Gastrocnemius medialis (tissue), 4 donors: ENCODE measurements at regions not wholly inside any gene's neighbourhood (a gene's known extent, or its start where the extent isn't known, plus 50 kb on each side); places are given as distances from the start of the nearest gene placed in this dataset.

ENCODE experiments used
- ATAC-seq, 2 donors: fragments of 150-250 bp; one replicate each; pipeline ENCODE4 v1.9.1; 2016
- DNase-seq, 2 donors: peaks; one replicate each; pipeline ENCODE4 v3.0.0-alpha.2; 2019
- H3K27ac ChIP-seq, 4 donors: fragments of 200-600 bp; sonication (generic); 1 replicate in 1 of 4; 2 replicates in 3 of 4; pipeline ENCODE4 v1.5.1; 2016 to 2018; ENCODE audit warnings: mild to moderate bottlenecking in 2 of 4, moderate library complexity in 1 of 4
- H3K27me3 ChIP-seq, 3 donors: fragments of 200-600 bp; sonication (generic) in 2 of 3; 1 replicate in 1 of 3; 2 replicates in 2 of 3; pipeline versions ENCODE4 v1.5.1 to v1.6.0; 2016 to 2019; ENCODE audit warnings: mild to moderate bottlenecking in 1 of 3, moderate library complexity in 1 of 3
- H3K36me3 ChIP-seq, 2 donors: fragments of 200-600 bp; sonication (generic) in 1 of 2; one replicate each; pipeline ENCODE4 v1.5.1; 2017 to 2018
- H3K4me1 ChIP-seq, 2 donors: fragments of 200-600 bp; sonication (generic) in 1 of 2; one replicate each; pipeline ENCODE4 v1.5.1; 2016 to 2017; ENCODE audit warnings: mild to moderate bottlenecking in 2 of 2
- H3K4me3 ChIP-seq, 4 donors: fragments of 200-600 bp; sonication (generic) in 3 of 4; 1 replicate in 1 of 4; 2 replicates in 3 of 4; pipeline ENCODE4 v1.5.1; 2016 to 2019; ENCODE audit warnings: mild to moderate bottlenecking in 2 of 4
- H3K9me3 ChIP-seq, 3 donors: fragments of 200-600 bp; sonication (generic) in 2 of 3; 1 replicate in 1 of 3; 2 replicates in 2 of 3; pipeline ENCODE4 v1.5.1; 2016 to 2019
- CTCF ChIP-seq, 5 experiments: fragments of 450-650 bp in 3 of 5; fragments of 200-600 bp in 2 of 5; sonication (generic) in 2 of 5; IDR thresholded peaks in 4 of 5; conservative IDR thresholded peaks in 1 of 5; 1 replicate in 4 of 5; 2 replicates in 1 of 5; pipeline ENCODE4 v1.5.1; 2016 to 2019; ENCODE audit warnings: antibody characterized with exemption in 5 of 5, mild to moderate bottlenecking in 3 of 5, moderate library complexity in 3 of 5
- POLR2A ChIP-seq, 2 donors: fragments of 450-650 bp; IDR thresholded peaks; one replicate each; pipeline ENCODE4 v1.6.1; 2017; ENCODE audit warnings: antibody characterized with exemption in 2 of 2, mild to moderate bottlenecking in 2 of 2, moderate library complexity in 2 of 2
- in situ Hi-C, 4 donors: fragments of 200-750 bp; cut with MboI; loops; one replicate each; pipeline versions ENCODE4 v1.15.0 to v1.8.0; 2017; ENCODE audit warnings: low sequenced_read_pairs in 4 of 4
- intact Hi-C: fragments of 100-400 bp; cut with DNase I; formaldehyde crosslinking; loops from one replicate; pipeline ENCODE4 v1.15.1; 2023; ENCODE audit warnings: low total_unique reads

DNA sequence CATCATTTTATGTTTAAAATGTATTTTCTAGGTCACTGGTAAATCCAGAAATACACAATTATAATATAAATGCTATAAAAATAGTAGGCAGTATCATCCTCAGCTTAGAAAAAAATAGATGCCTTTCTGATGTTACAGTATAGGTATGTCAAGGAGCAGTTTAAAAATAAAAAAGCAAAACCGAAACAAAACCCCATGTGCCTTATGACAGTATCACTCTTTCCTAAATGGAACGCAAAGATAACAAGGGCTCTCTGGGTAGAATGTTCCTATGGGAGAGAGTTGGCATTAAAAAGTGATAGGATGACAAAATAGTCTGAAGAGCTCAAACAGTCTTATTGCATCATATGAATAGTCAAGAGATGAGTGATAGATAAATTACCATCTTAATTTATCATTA, 172.1 kb downstream of the DSC3 start:
- Histone ChIP-seq H3K4me1 (no peaks in the 10 kb centered on the region), H3K4me3 (no peak overlapping the region), H3K27ac (no peak overlapping the region), H3K27me3 (no peaks in the 10 kb centered on the region), H3K36me3 (no peaks in the 10 kb centered on the region), H3K9me3 (no peaks in the 10 kb centered on the region)
- intact Hi-C loops (no loop called here), in situ Hi-C loops (loop anchor here in 1 of 4 donors (25.0 kb wide), 1 partner anchor 108 kb away; no protein-coding TSS in a partner anchor)
- no peak for TF ChIP-seq CTCF (IDR thresholded peaks at IDR 0.05 in 4 of 5, conservative IDR thresholded peaks at IDR 0.05 in 1 of 5)
- TF ChIP-seq POLR2A (IDR thresholded peaks at IDR 0.05) = no peak
- DNase-seq (no peak), ATAC-seq (no peak)

DNA sequence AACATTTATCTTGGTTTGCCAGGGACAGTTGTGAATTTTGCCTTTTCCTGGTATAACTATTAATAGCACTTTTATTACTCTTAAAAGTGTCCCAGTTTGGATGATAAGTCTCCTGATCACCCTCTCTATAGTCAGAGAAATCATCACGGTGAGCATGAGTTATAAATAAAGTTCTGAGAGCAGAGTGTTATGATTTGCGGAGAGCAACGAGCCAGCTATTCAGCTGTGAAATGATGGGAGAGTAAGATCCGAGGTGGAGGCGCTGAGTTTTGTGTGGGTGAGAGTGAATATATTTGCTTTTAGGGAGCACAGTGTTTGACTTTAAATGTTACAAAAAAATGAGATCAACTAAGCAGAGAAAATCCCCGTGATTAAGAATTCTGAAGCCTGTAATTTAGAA, 179.6 kb downstream of the DSC3 start:
- TF ChIP-seq CTCF (IDR thresholded peaks at IDR 0.05 in 4 of 5, conservative IDR thresholded peaks at IDR 0.05 in 1 of 5) = no peak
- no peak for TF ChIP-seq POLR2A (IDR thresholded peaks at IDR 0.05)
- Histone ChIP-seq H3K27ac (no peak overlapping the region), H3K4me1 (no peaks in the 10 kb centered on the region), H3K36me3 (no peaks in the 10 kb centered on the region), H3K9me3 (no peaks in the 10 kb centered on the region), H3K27me3 (no peaks in the 10 kb centered on the region), H3K4me3 (no peak overlapping the region)
- intact Hi-C loops (no loop called here), in situ Hi-C loops (loop anchor here in 1 of 4 donors (25.0 kb wide), 1 partner anchor 101 kb away; no protein-coding TSS in a partner anchor)
- no peak for ATAC-seq
- DNase-seq = no peak

GRCh38 chr18:30860741-30861140, 181.8 kb downstream of the DSC3 start:
- Histone ChIP-seq H3K27me3 (no peaks in the 10 kb centered on the region), H3K36me3 (no peaks in the 10 kb centered on the region), H3K4me1 (no peaks in the 10 kb centered on the region), H3K9me3 (no peaks in the 10 kb centered on the region), H3K4me3 (no peak overlapping the region), H3K27ac (no peak overlapping the region)
- no peak for ATAC-seq
- in situ Hi-C loops (loop anchor here in 1 of 4 donors (25.0 kb wide), 1 partner anchor 98 kb away; no protein-coding TSS in a partner anchor), intact Hi-C loops (no loop called here)
- DNase-seq = no peak
- TF ChIP-seq CTCF (IDR thresholded peaks at IDR 0.05 in 4 of 5, conservative IDR thresholded peaks at IDR 0.05 in 1 of 5) (no peak), POLR2A (IDR thresholded peaks at IDR 0.05) (no peak)

DNA sequence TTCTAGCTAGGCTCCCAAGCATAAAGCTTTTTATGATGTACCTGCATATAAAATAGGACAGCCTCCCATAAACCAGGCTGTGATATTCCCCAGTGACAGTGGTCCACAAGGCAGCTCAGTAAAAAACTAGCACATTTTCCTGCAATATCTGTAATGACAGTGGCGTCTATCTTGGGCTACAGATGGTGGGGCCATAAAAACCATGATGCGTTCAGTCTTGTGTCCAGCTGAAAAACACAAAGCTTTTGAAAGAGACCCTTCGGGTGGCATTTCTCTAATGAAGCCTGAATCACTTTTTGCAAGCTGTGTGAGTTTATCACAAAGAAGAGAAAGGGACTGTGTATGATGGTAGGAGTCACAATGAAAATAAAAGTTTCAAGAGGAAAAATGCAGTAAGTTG, 183.5 kb downstream of the DSC3 start:
- Histone ChIP-seq H3K36me3 (no peaks in the 10 kb centered on the region), H3K27me3 (no peaks in the 10 kb centered on the region), H3K9me3 (no peaks in the 10 kb centered on the region), H3K4me1 (no peaks in the 10 kb centered on the region), H3K27ac (no peak overlapping the region), H3K4me3 (no peak overlapping the region)
- ATAC-seq (no peak), DNase-seq (no peak)
- in situ Hi-C loops (loop anchor here in 1 of 4 donors (25.0 kb wide), 1 partner anchor 97 kb away; no protein-coding TSS in a partner anchor), intact Hi-C loops (no loop called here)
- no peak for TF ChIP-seq CTCF (IDR thresholded peaks at IDR 0.05 in 4 of 5, conservative IDR thresholded peaks at IDR 0.05 in 1 of 5)
- no peak for TF ChIP-seq POLR2A (IDR thresholded peaks at IDR 0.05)

DNA sequence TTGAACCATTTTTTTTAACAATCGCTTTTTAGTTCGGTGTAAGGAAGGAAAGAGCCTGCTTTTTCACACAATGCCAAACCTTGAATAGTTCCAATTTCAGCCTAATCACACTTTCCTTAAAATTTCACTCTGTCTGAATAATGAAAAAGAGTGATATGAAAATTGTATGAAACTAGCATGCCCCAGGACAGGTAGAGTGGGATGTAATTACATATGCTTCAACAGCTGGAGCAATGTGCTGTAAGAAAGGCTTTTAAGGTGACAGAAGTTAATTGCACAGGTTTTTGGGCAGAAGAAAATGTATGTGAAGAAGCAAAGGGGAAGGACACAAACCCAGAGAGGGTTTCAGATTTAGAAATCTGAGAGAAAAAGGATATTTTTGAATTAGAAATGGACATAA, 184.0 kb downstream of the DSC3 start:
- intact Hi-C loops (no loop called here), in situ Hi-C loops (loop anchor here in 1 of 4 donors (25.0 kb wide), 1 partner anchor 96 kb away; no protein-coding TSS in a partner anchor)
- DNase-seq (no peak), ATAC-seq (no peak)
- H3K4me1 ChIP-seq = no peaks in the 10 kb centered on the region
- no peak overlapping the region for H3K27ac ChIP-seq
- H3K27me3 ChIP-seq = no peaks in the 10 kb centered on the region
- no peak overlapping the region for H3K4me3 ChIP-seq
- no peaks in the 10 kb centered on the region for H3K36me3 ChIP-seq
- H3K9me3 ChIP-seq = no peaks in the 10 kb centered on the region
- TF ChIP-seq POLR2A (IDR thresholded peaks at IDR 0.05) (no peak), CTCF (IDR thresholded peaks at IDR 0.05 in 4 of 5, conservative IDR thresholded peaks at IDR 0.05 in 1 of 5) (no peak)
